ENCODE measurements at regions not wholly inside any gene's neighbourhood (a gene's known extent, or its start where the extent isn't known, plus 50 kb on each side); places are given as distances from the start of the nearest gene placed in this dataset.

- H3K36me3 Mint-ChIP-seq (ENCODE audit: low read depth), result no peaks in the 10 kb centered on the region
- DNase-seq (no peak), ATAC-seq (no peak)
- ChIA-PET CTCF (no interaction called here), POLR2A (no interaction called here)
- no peaks in the 10 kb centered on the region for H3K4me1 Mint-ChIP-seq (ENCODE audit: low read depth)
- no peaks in the 10 kb centered on the region for H3K27me3 Mint-ChIP-seq (ENCODE audit: low read depth)
- H3K9me3 Mint-ChIP-seq (ENCODE audit: insufficient read depth), result peaks cover 5% of the 10 kb centered on the region
- no peak overlapping the region for H3K4me3 Mint-ChIP-seq
- H3K27ac Mint-ChIP-seq, result no peak overlapping the region
These were observed 453.3 kb downstream of the NUF2 start for GRCh38 chr1:163774978-163775620.

- ATAC-seq, result no peak
- no peaks in the 10 kb centered on the region for H3K27me3 Mint-ChIP-seq (ENCODE audit: low read depth)
- H3K36me3 Mint-ChIP-seq (ENCODE audit: low read depth), result no peaks in the 10 kb centered on the region
- ChIA-PET POLR2A (no interaction called here), CTCF (no interaction called here)
- H3K27ac Mint-ChIP-seq, result no peak overlapping the region
- H3K4me3 Mint-ChIP-seq, result no peak overlapping the region
- peaks cover 8% of the 10 kb centered on the region for H3K9me3 Mint-ChIP-seq (ENCODE audit: insufficient read depth)
- no peak for DNase-seq
- H3K4me1 Mint-ChIP-seq (ENCODE audit: low read depth), result no peaks in the 10 kb centered on the region
These were observed 455.5 kb downstream of the NUF2 start for GRCh38 chr1:163777205-163777604.

- POLR2A ChIA-PET, result no interaction called here
- H3K9me3 Mint-ChIP-seq (ENCODE audit: insufficient read depth), result peaks cover 8% of the 10 kb centered on the region
- H3K27ac Mint-ChIP-seq, result no peak overlapping the region
- H3K4me3 Mint-ChIP-seq, result no peak overlapping the region
- ATAC-seq (no peak), DNase-seq (no peak)
- H3K27me3 Mint-ChIP-seq (ENCODE audit: low read depth), result no peaks in the 10 kb centered on the region
- H3K4me1 Mint-ChIP-seq (ENCODE audit: low read depth), result no peaks in the 10 kb centered on the region
- no peaks in the 10 kb centered on the region for H3K36me3 Mint-ChIP-seq (ENCODE audit: low read depth)
- CTCF ChIA-PET, result no interaction called here
These were observed 459.4 kb downstream of the NUF2 start for GRCh38 chr1:163781146-163781545.

- ChIA-PET CTCF (no interaction called here), POLR2A (no interaction called here)
- Mint-ChIP-seq H3K36me3 (ENCODE audit: low read depth) (no peaks in the 10 kb centered on the region), H3K27ac (no peak overlapping the region), H3K27me3 (ENCODE audit: low read depth) (no peaks in the 10 kb centered on the region), H3K4me3 (no peak overlapping the region), H3K9me3 (ENCODE audit: insufficient read depth) (no peaks in the 10 kb centered on the region), H3K4me1 (ENCODE audit: low read depth) (no peaks in the 10 kb centered on the region)
- DNase-seq (no peak), ATAC-seq (no peak)
These were observed 464.2 kb downstream of the NUF2 start for GRCh38 chr1:163785868-163786405.

- POLR2A ChIA-PET, result no interaction called here
- DNase-seq (no peak), ATAC-seq (no peak)
- Mint-ChIP-seq H3K4me3 (no peak overlapping the region), H3K4me1 (ENCODE audit: low read depth) (no peaks in the 10 kb centered on the region), H3K27ac (no peak overlapping the region), H3K9me3 (ENCODE audit: insufficient read depth) (no peaks in the 10 kb centered on the region), H3K27me3 (ENCODE audit: low read depth) (no peaks in the 10 kb centered on the region), H3K36me3 (ENCODE audit: low read depth) (no peaks in the 10 kb centered on the region)
- CTCF ChIA-PET, result no interaction called here
These were observed 468.2 kb downstream of the NUF2 start for GRCh38 chr1:163789911-163790310.

- POLR2A ChIA-PET, result no interaction called here
- no peaks in the 10 kb centered on the region for H3K4me1 Mint-ChIP-seq (ENCODE audit: low read depth)
- no peaks in the 10 kb centered on the region for H3K27me3 Mint-ChIP-seq (ENCODE audit: low read depth)
- ATAC-seq, result no peak
- no peaks in the 10 kb centered on the region for H3K36me3 Mint-ChIP-seq (ENCODE audit: low read depth)
- H3K27ac Mint-ChIP-seq, result no peak overlapping the region
- no peak overlapping the region for H3K4me3 Mint-ChIP-seq
- no peaks in the 10 kb centered on the region for H3K9me3 Mint-ChIP-seq (ENCODE audit: insufficient read depth)
- CTCF ChIA-PET, result no interaction called here
- DNase-seq, result no peak
These were observed 472.8 kb downstream of the NUF2 start for GRCh38 chr1:163794551-163794950.

- CTCF ChIA-PET, result no interaction called here
- POLR2A ChIA-PET, result no interaction called here
- Mint-ChIP-seq H3K4me3 (no peak overlapping the region), H3K27me3 (ENCODE audit: low read depth) (no peaks in the 10 kb centered on the region), H3K4me1 (ENCODE audit: low read depth) (no peaks in the 10 kb centered on the region), H3K27ac (no peak overlapping the region), H3K9me3 (ENCODE audit: insufficient read depth) (peaks cover 5% of the 10 kb centered on the region), H3K36me3 (ENCODE audit: low read depth) (no peaks in the 10 kb centered on the region)
- no peak for ATAC-seq
- no peak for DNase-seq
These were observed 474.7 kb downstream of the NUF2 start for GRCh38 chr1:163796394-163796821.

GRCh38 chr1:163797816-163798215, 476.1 kb downstream of the NUF2 start:
- no peaks in the 10 kb centered on the region for H3K36me3 Mint-ChIP-seq (ENCODE audit: low read depth)
- H3K9me3 Mint-ChIP-seq (ENCODE audit: insufficient read depth), result peaks cover 5% of the 10 kb centered on the region
- DNase-seq (no peak), ATAC-seq (no peak)
- no peak overlapping the region for H3K27ac Mint-ChIP-seq
- no peak overlapping the region for H3K4me3 Mint-ChIP-seq
- no peaks in the 10 kb centered on the region for H3K27me3 Mint-ChIP-seq (ENCODE audit: low read depth)
- CTCF ChIA-PET, result no interaction called here
- H3K4me1 Mint-ChIP-seq (ENCODE audit: low read depth), result no peaks in the 10 kb centered on the region
- POLR2A ChIA-PET, result no interaction called here

GRCh38 chr1:163799190-163799805, 477.5 kb downstream of the NUF2 start:
- no peak overlapping the region for H3K4me3 Mint-ChIP-seq
- H3K27ac Mint-ChIP-seq, result no peak overlapping the region
- no peaks in the 10 kb centered on the region for H3K36me3 Mint-ChIP-seq (ENCODE audit: low read depth)
- no peaks in the 10 kb centered on the region for H3K27me3 Mint-ChIP-seq (ENCODE audit: low read depth)
- DNase-seq (no peak), ATAC-seq (no peak)
- CTCF ChIA-PET, result no interaction called here
- H3K9me3 Mint-ChIP-seq (ENCODE audit: insufficient read depth), result peaks cover 5% of the 10 kb centered on the region
- no peaks in the 10 kb centered on the region for H3K4me1 Mint-ChIP-seq (ENCODE audit: low read depth)
- POLR2A ChIA-PET, result no interaction called here

- Mint-ChIP-seq H3K36me3 (ENCODE audit: low read depth) (no peaks in the 10 kb centered on the region), H3K27ac (no peak overlapping the region), H3K9me3 (ENCODE audit: insufficient read depth) (no peaks in the 10 kb centered on the region), H3K4me3 (no peak overlapping the region), H3K4me1 (ENCODE audit: low read depth) (no peaks in the 10 kb centered on the region), H3K27me3 (ENCODE audit: low read depth) (no peaks in the 10 kb centered on the region)
- POLR2A ChIA-PET, result no interaction called here
- no peak for DNase-seq
- CTCF ChIA-PET, result no interaction called here
- no peak for ATAC-seq
These were observed 485.7 kb downstream of the NUF2 start for GRCh38 chr1:163807331-163808049.

- ChIA-PET POLR2A (no interaction called here), CTCF (no interaction called here)
- no peak for ATAC-seq
- Mint-ChIP-seq H3K36me3 (ENCODE audit: low read depth) (no peaks in the 10 kb centered on the region), H3K4me1 (ENCODE audit: low read depth) (no peaks in the 10 kb centered on the region), H3K27me3 (ENCODE audit: low read depth) (no peaks in the 10 kb centered on the region), H3K4me3 (no peak overlapping the region), H3K9me3 (ENCODE audit: insufficient read depth) (peaks cover 3% of the 10 kb centered on the region), H3K27ac (no peak overlapping the region)
- DNase-seq, result no peak
These were observed 491.5 kb downstream of the NUF2 start for GRCh38 chr1:163813251-163813650.

- ChIA-PET POLR2A (no interaction called here), CTCF (no interaction called here)
- no peak for DNase-seq
- Mint-ChIP-seq H3K27ac (no peak overlapping the region), H3K9me3 (ENCODE audit: insufficient read depth) (no peaks in the 10 kb centered on the region), H3K36me3 (ENCODE audit: low read depth) (no peaks in the 10 kb centered on the region), H3K4me3 (no peak overlapping the region), H3K4me1 (ENCODE audit: low read depth) (no peaks in the 10 kb centered on the region), H3K27me3 (ENCODE audit: low read depth) (no peaks in the 10 kb centered on the region)
- ATAC-seq, result no peak
These were observed 498.5 kb downstream of the NUF2 start for GRCh38 chr1:163820226-163820625.

Measured in activated CD8-positive, alpha-beta T cell treated with anti-CD3 and anti-CD28 coated beads, Interleukin-2, amount 10 ng/mL, durations not matched to agents 7 days and 5 days (primary cell).